ENCODE measurements at regions not wholly inside any gene's neighbourhood (a gene's known extent, or its start where the extent isn't known, plus 50 kb on each side); places are given as distances from the start of the nearest gene placed in this dataset.

GRCh38 chr5:56737951-56738606 is 77.3 kb upstream of the MAP3K1 start:
- WGBS, 3 donors: 77 to 81% (median 78%) methylated on average over 6 of the region's 6 CpGs
- Histone ChIP-seq H3K9me3 (no peaks in the 10 kb centered on the region), H3K36me3 (ENCODE audit: insufficient read depth in 1 of 2, low read depth in 1 of 2) (no peaks in the 10 kb centered on the region), H3K4me1 (no peaks in the 10 kb centered on the region), H3K4me3 (no peak overlapping the region), H3K27ac (no peak overlapping the region), H3K27me3 (ENCODE audit: insufficient read depth in 3 of 3, low read length in 2 of 3) (no peaks in the 10 kb centered on the region)
- intact Hi-C loops (cut with DNase I): no loop called here
- ATAC-seq: no peak
- no peak for DNase-seq
- no peak for TF ChIP-seq CTCF (IDR thresholded peaks at IDR 0.05)

- no peak overlapping the region for H3K4me3 ChIP-seq
- 79 to 95% (median 88%) methylated on average over 5 of the region's 5 CpGs for WGBS, 3 donors
- intact Hi-C loops (cut with DNase I): no loop called here
- H3K9me3 ChIP-seq: no peaks in the 10 kb centered on the region
- no peaks in the 10 kb centered on the region for H3K4me1 ChIP-seq
- H3K27ac ChIP-seq: no peak overlapping the region
- TF ChIP-seq CTCF (IDR thresholded peaks at IDR 0.05): no peak
- no peaks in the 10 kb centered on the region for H3K27me3 ChIP-seq (ENCODE audit: insufficient read depth in 3 of 3, low read length in 2 of 3)
- H3K36me3 ChIP-seq (ENCODE audit: insufficient read depth in 1 of 2, low read depth in 1 of 2): no peaks in the 10 kb centered on the region
- ATAC-seq (no peak), DNase-seq (no peak)
Observed at GRCh38 chr5:56737002-56737621, 78.2 kb upstream of the MAP3K1 start.

- Histone ChIP-seq H3K27ac (no peak overlapping the region), H3K27me3 (ENCODE audit: insufficient read depth in 3 of 3, low read length in 2 of 3) (no peaks in the 10 kb centered on the region), H3K9me3 (no peaks in the 10 kb centered on the region), H3K4me3 (no peak overlapping the region), H3K4me1 (no peaks in the 10 kb centered on the region), H3K36me3 (ENCODE audit: insufficient read depth in 1 of 2, low read depth in 1 of 2) (no peaks in the 10 kb centered on the region)
- no peak for TF ChIP-seq CTCF (IDR thresholded peaks at IDR 0.05)
- WGBS, 3 donors: 52 to 58% (median 56%) methylated on average over 9 of the region's 9 CpGs
- ATAC-seq (no peak), DNase-seq (no peak)
- intact Hi-C loops (cut with DNase I): no loop called here
Observed at GRCh38 chr5:56735849-56736641, 79.3 kb upstream of the MAP3K1 start.

GRCh38 chr5:56734091-56734694 is 81.2 kb upstream of the MAP3K1 start:
- DNase-seq (no peak), ATAC-seq (no peak)
- Histone ChIP-seq H3K9me3 (no peaks in the 10 kb centered on the region), H3K27me3 (ENCODE audit: insufficient read depth in 3 of 3, low read length in 2 of 3) (no peaks in the 10 kb centered on the region), H3K27ac (no peak overlapping the region), H3K36me3 (ENCODE audit: insufficient read depth in 1 of 2, low read depth in 1 of 2) (no peaks in the 10 kb centered on the region), H3K4me1 (no peaks in the 10 kb centered on the region), H3K4me3 (no peak overlapping the region)
- intact Hi-C loops (cut with DNase I): no loop called here
- no peak for TF ChIP-seq CTCF (IDR thresholded peaks at IDR 0.05)
- WGBS, 3 donors: 27 to 54% (median 28%) methylated on average over 2 of the region's 2 CpGs

Measured in psoas muscle (tissue), 7 donors.